ENCODE measurements at regions not wholly inside any gene's neighbourhood (a gene's known extent, or its start where the extent isn't known, plus 50 kb on each side); places are given as distances from the start of the nearest gene placed in this dataset.
"Not testable (repeated sequence)": the region's sequence is repeated elsewhere in the genome, so short reads cannot be mapped to it uniquely, and the experiment has no call there.

- Mint-ChIP-seq H3K27ac (no peak overlapping the region), H3K4me1 (ENCODE audit: low read depth) (no peaks in the 10 kb centered on the region), H3K36me3 (ENCODE audit: low read depth) (no peaks in the 10 kb centered on the region), H3K9me3 (peaks cover 6% of the 10 kb centered on the region), H3K27me3 (no peaks in the 10 kb centered on the region), H3K4me3 (no peak overlapping the region)
- no peak for DNase-seq
Measured at GRCh38 chr6:166713434-166714186, 86.6 kb upstream of the RPS6KA2 start.

DNA sequence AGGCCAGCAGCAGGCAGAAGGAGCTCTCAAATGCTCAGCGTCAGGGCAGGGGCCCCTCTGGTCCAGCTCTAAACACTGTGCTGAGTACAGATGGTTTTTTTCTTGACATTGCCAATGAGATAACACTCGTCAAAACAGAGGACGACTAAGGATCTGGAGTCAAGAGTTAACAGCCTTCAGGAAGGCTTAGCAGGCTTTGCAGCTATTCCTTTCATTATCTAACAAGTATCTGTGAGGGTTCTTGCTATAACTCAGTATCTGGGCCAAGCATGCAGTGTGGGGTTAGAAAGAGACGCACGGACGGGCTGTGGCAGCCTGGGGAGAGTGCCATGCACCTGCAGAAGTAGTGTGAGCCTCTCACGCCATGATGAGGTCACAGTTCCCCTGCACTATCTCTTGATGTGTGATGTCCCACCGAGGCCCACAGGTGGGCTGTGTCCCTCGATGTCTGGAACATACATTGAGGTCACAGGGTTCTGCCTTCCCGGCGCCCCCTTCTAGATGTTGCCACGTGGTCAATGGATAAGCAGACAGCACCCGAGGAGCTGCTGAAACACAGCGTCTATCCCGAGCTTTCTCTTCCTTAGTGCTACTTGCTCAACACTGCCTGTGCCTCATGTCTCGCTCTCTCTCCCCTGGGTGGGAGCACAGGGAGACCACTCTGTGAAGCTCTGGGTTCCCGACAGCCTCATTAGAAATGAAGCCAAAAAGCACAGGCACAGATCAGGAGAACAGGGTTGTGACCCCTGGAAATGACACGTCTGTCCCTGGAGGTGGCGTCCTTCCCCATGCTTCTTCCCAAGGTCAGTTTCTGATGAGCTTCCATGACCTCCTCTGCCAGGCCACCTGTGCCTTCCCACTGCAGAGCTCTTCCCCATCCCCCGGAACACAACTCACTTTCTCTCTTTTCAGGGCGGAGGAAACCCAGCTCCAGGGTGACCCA lies 85.5 kb upstream of the RPS6KA2 start:
- Mint-ChIP-seq H3K27ac (no peak overlapping the region), H3K9me3 (peaks cover 6% of the 10 kb centered on the region), H3K27me3 (no peaks in the 10 kb centered on the region), H3K36me3 (ENCODE audit: low read depth) (no peaks in the 10 kb centered on the region), H3K4me1 (ENCODE audit: low read depth) (no peaks in the 10 kb centered on the region), H3K4me3 (no peak overlapping the region)
- DNase-seq = no peak

DNA sequence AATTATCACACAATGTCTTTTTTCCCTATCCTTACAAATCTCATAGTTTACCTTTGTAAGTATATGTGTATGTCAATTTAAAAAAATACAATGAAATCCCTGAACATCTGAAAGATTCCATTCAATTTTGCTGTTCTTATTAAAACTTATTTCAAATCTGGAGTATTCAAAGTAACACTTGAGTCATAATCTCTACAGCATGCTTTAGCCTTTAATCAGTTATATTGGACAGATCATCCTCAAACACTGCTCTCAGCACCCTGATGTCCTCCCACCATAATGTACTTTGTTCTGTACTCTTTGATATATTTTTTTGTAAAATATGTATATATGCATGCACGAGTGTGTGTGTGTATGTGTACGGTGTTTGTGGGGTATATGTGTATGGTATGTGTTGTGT lies 83.0 kb upstream of the RPS6KA2 start:
- peaks cover 8% of the 10 kb centered on the region for H3K27me3 Mint-ChIP-seq
- H3K4me3 Mint-ChIP-seq = no peak overlapping the region
- no peak overlapping the region for H3K27ac Mint-ChIP-seq
- no peak for DNase-seq
- peaks cover 6% of the 10 kb centered on the region for H3K9me3 Mint-ChIP-seq
- no peaks in the 10 kb centered on the region for H3K4me1 Mint-ChIP-seq (ENCODE audit: low read depth)
- H3K36me3 Mint-ChIP-seq (ENCODE audit: low read depth) = no peaks in the 10 kb centered on the region

- Mint-ChIP-seq H3K36me3 (ENCODE audit: low read depth) (no peaks in the 10 kb centered on the region), H3K4me1 (ENCODE audit: low read depth) (no peaks in the 10 kb centered on the region), H3K4me3 (no peak overlapping the region), H3K9me3 (peaks cover 6% of the 10 kb centered on the region), H3K27ac (no peak overlapping the region), H3K27me3 (peaks cover 14% of the 10 kb centered on the region)
- DNase-seq = no peak
Measured at GRCh38 chr6:166708460-166708859, 81.4 kb upstream of the RPS6KA2 start.

- peaks cover 14% of the 10 kb centered on the region for H3K27me3 Mint-ChIP-seq
- H3K36me3 Mint-ChIP-seq (ENCODE audit: low read depth) = no peaks in the 10 kb centered on the region
- H3K27ac Mint-ChIP-seq = no peak overlapping the region
- H3K4me1 Mint-ChIP-seq (ENCODE audit: low read depth) = no peaks in the 10 kb centered on the region
- H3K4me3 Mint-ChIP-seq = no peak overlapping the region
- DNase-seq = no peak
- H3K9me3 Mint-ChIP-seq = peaks cover 6% of the 10 kb centered on the region
Measured at GRCh38 chr6:166707045-166707444, 80.0 kb upstream of the RPS6KA2 start.

DNA sequence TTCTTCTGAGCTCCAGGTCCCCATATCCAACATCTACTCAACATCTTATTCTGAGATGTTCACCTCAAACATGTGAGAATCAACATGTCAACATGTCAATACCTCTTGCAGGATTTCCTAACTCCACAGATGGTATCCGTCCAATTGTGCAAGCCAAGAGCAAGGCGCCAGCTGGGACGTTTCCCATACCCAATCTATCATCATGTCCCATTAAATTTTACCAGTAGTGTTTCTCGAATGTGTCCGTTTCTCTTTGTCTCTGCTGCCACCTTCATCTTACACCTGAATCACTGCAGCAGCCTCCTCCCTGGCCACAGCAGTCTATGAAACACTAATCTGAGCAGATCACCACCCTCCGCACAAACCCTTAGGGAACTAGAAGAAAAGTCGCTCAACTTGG lies 78.0 kb upstream of the RPS6KA2 start:
- Mint-ChIP-seq H3K4me1 (ENCODE audit: low read depth) (no peaks in the 10 kb centered on the region), H3K27me3 (peaks cover 14% of the 10 kb centered on the region), H3K9me3 (no peaks in the 10 kb centered on the region), H3K36me3 (ENCODE audit: low read depth) (no peaks in the 10 kb centered on the region), H3K4me3 (no peak overlapping the region), H3K27ac (no peak overlapping the region)
- no peak for DNase-seq

- H3K27me3 Mint-ChIP-seq = peaks cover 14% of the 10 kb centered on the region
- H3K9me3 Mint-ChIP-seq = no peaks in the 10 kb centered on the region
- no peak overlapping the region for H3K27ac Mint-ChIP-seq
- H3K4me1 Mint-ChIP-seq (ENCODE audit: low read depth) = no peaks in the 10 kb centered on the region
- H3K36me3 Mint-ChIP-seq (ENCODE audit: low read depth) = no peaks in the 10 kb centered on the region
- no peak overlapping the region for H3K4me3 Mint-ChIP-seq
- DNase-seq = no peak
Measured at GRCh38 chr6:166704171-166704570, 77.1 kb upstream of the RPS6KA2 start.

DNA sequence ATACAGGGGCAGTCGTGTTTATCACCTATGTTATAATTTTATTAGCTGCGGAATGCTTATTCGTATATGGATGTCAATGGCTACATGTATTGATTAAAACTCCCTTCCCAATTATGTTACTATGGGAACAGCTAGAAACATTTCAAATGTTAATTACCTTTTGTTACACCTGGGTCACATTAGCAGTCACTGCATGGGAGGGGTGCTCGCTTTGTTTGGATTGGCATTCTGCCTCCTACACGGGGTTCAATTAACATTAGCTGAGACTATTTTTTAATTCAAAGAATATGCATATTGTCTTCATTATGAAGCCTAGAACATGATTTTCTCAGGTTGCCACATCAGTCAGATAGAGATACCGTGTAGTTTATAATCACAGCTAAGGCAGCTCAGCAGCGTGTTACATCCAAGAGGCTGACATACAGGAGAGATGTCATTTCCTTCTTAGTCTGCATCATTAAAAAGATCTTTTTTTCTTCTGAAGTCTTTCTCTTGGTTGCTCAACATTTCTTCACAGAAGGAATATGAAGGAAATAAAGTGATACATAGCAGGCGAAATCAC lies 76.2 kb upstream of the RPS6KA2 start:
- H3K36me3 Mint-ChIP-seq (ENCODE audit: low read depth) = no peaks in the 10 kb centered on the region
- no peaks in the 10 kb centered on the region for H3K9me3 Mint-ChIP-seq
- DNase-seq = no peak
- H3K27me3 Mint-ChIP-seq = peaks cover 14% of the 10 kb centered on the region
- H3K4me3 Mint-ChIP-seq = no peak overlapping the region
- no peak overlapping the region for H3K27ac Mint-ChIP-seq
- H3K4me1 Mint-ChIP-seq (ENCODE audit: low read depth) = no peaks in the 10 kb centered on the region

DNA sequence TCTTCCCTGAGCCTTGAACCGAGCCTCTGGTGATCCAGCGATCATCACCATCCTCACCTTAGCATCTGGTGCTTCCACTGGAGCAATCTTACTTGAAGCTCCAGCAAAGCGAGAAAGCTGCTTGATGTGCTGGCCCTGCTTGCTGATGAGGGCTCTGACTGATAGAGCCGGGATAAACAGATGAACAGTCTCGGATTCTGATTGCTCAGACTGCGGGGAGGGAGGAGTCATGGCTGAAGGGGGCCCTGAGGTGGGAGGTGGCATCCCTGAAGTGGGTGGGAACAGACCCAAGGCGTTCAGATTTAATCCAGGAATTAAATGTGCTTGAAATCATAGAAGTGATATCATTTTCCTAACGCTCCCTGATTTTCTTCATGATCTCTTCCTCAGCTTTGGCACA lies 74.4 kb upstream of the RPS6KA2 start:
- not testable (repeated sequence) for H3K4me3 Mint-ChIP-seq; H3K36me3 Mint-ChIP-seq (ENCODE audit: low read depth); H3K27ac Mint-ChIP-seq; DNase-seq; H3K9me3 Mint-ChIP-seq; H3K4me1 Mint-ChIP-seq (ENCODE audit: low read depth)
- peaks cover 14% of the 10 kb centered on the region for H3K27me3 Mint-ChIP-seq

DNA sequence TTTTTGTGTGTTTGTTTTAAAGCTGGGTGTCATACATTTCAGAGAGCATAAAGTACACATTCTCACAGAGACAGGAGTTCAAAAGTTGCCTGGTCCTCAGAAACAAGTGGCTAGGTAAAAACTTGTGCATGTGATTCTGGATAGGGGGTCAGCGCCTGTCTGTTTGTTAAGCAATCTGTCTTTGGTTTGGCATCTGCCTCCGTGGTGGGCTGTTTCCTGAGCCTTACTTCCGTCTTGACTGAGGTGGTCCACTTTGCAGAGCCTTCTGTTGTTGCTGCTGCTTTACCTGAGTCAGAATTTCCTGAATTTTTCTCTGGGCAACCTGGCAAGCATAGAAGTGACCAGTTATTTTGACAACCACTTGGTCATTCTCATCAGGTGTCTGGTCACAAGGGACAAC lies 73.8 kb upstream of the RPS6KA2 start:
- H3K4me3 Mint-ChIP-seq; H3K36me3 Mint-ChIP-seq (ENCODE audit: low read depth); DNase-seq; H3K9me3 Mint-ChIP-seq; H3K27ac Mint-ChIP-seq; H3K4me1 Mint-ChIP-seq (ENCODE audit: low read depth); H3K27me3 Mint-ChIP-seq: not testable (repeated sequence)

DNA sequence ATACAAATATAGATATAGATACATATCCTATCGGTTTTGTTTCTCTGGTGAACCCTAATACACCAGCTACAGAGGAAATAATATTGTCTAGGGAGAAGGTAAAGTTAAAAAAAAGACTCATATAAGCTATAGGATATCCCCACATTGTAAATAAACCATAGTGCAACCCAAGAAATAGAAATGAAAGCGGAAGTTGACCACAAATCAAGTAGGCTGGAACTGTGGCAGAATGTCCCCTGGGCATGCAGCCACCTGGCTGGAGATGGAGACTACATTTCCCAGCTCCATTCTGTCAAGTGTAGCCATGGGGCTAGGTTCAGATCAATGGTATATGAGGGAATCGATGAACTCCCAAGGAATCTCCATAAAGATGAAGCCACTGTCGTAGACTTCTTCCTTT lies 70.1 kb upstream of the RPS6KA2 start:
- no peak for DNase-seq
- Mint-ChIP-seq H3K27ac (no peak overlapping the region), H3K4me1 (ENCODE audit: low read depth) (no peaks in the 10 kb centered on the region), H3K27me3 (no peaks in the 10 kb centered on the region), H3K4me3 (no peak overlapping the region), H3K9me3 (no peaks in the 10 kb centered on the region), H3K36me3 (ENCODE audit: low read depth) (no peaks in the 10 kb centered on the region)

- no peak overlapping the region for H3K4me3 Mint-ChIP-seq
- H3K4me1 Mint-ChIP-seq (ENCODE audit: low read depth) = no peaks in the 10 kb centered on the region
- H3K27me3 Mint-ChIP-seq = no peaks in the 10 kb centered on the region
- H3K9me3 Mint-ChIP-seq = no peaks in the 10 kb centered on the region
- H3K36me3 Mint-ChIP-seq (ENCODE audit: low read depth) = no peaks in the 10 kb centered on the region
- H3K27ac Mint-ChIP-seq = no peak overlapping the region
- DNase-seq = no peak
Measured at GRCh38 chr6:166693880-166694279, 66.8 kb upstream of the RPS6KA2 start.

DNA sequence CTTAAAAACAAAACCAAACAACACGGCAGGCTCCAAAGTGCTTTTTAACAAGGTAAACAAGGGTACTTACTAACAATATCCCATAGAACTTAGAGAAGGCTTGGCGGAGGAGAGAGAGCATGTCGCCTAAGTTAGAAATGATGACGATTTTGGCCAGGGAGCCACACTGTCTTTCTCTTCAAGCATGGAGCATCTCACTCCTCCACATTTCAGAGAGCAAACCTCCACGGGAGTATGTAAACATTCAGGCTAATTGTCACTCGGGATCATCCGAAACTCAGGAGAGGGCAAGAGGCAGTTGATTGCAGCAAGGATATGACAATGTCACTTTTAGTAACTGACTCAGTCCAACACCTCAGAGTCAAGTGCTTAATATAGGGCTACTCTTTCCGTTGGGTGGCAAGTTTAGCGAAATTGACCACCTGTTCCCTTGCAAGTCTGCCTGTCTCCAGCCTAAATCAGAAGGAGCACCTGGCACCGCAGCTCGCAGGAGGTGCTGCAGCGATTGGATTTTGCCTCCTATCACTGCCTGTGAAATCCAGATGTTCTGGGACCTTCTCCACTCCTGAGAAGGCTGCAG lies 65.8 kb upstream of the RPS6KA2 start:
- Mint-ChIP-seq H3K27ac (no peak overlapping the region), H3K4me3 (no peak overlapping the region), H3K4me1 (ENCODE audit: low read depth) (no peaks in the 10 kb centered on the region), H3K9me3 (no peaks in the 10 kb centered on the region), H3K27me3 (no peaks in the 10 kb centered on the region), H3K36me3 (ENCODE audit: low read depth) (no peaks in the 10 kb centered on the region)
- no peak for DNase-seq

GRCh38 chr6:166691746-166692145 lies 64.7 kb upstream of the RPS6KA2 start:
- Mint-ChIP-seq H3K27me3 (no peaks in the 10 kb centered on the region), H3K36me3 (ENCODE audit: low read depth) (no peaks in the 10 kb centered on the region), H3K9me3 (no peaks in the 10 kb centered on the region), H3K4me1 (ENCODE audit: low read depth) (no peaks in the 10 kb centered on the region), H3K27ac (no peak overlapping the region), H3K4me3 (no peak overlapping the region)
- no peak for DNase-seq

- H3K4me1 Mint-ChIP-seq (ENCODE audit: low read depth) = no peaks in the 10 kb centered on the region
- H3K4me3 Mint-ChIP-seq = no peak overlapping the region
- DNase-seq = no peak
- no peaks in the 10 kb centered on the region for H3K36me3 Mint-ChIP-seq (ENCODE audit: low read depth)
- no peak overlapping the region for H3K27ac Mint-ChIP-seq
- no peaks in the 10 kb centered on the region for H3K9me3 Mint-ChIP-seq
- H3K27me3 Mint-ChIP-seq = no peaks in the 10 kb centered on the region
Measured at GRCh38 chr6:166691199-166691598, 64.1 kb upstream of the RPS6KA2 start.
